ENCODE measurements at regions not wholly inside any gene's neighbourhood (a gene's known extent, or its start where the extent isn't known, plus 50 kb on each side); places are given as distances from the start of the nearest gene placed in this dataset.

DNA sequence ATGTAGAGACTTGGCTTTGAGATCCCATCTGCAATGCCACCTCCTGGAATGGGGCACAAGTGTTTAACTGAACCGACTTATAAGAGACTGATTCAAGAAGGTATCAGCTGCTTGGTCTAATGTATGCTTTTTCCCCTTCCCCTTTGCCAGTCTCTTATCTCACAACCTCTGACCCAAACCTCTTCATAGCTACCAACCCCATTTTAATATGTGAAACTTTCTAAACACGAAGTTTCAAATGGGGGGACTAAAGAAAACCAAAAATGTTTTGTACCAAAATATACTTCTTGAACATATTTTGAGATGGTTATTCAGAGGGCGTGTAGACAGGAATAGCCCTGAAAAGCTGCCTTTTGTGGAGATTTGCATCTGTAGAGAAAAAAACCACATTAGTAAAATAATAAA lies 73.1 kb downstream of the OXSM start:
- TF ChIP-seq POLR2A (IDR thresholded peaks at IDR 0.05), result no peak
- TF ChIP-seq, protein P1, sequence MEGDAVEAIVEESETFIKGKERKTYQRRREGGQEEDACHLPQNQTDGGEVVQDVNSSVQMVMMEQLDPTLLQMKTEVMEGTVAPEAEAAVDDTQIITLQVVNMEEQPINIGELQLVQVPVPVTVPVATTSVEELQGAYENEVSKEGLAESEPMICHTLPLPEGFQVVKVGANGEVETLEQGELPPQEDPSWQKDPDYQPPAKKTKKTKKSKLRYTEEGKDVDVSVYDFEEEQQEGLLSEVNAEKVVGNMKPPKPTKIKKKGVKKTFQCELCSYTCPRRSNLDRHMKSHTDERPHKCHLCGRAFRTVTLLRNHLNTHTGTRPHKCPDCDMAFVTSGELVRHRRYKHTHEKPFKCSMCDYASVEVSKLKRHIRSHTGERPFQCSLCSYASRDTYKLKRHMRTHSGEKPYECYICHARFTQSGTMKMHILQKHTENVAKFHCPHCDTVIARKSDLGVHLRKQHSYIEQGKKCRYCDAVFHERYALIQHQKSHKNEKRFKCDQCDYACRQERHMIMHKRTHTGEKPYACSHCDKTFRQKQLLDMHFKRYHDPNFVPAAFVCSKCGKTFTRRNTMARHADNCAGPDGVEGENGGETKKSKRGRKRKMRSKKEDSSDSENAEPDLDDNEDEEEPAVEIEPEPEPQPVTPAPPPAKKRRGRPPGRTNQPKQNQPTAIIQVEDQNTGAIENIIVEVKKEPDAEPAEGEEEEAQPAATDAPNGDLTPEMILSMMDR (IDR thresholded peaks at IDR 0.05), result no peak

All from testis (tissue), 2 donors.